ENCODE measurements at regions not wholly inside any gene's neighbourhood (a gene's known extent, or its start where the extent isn't known, plus 50 kb on each side); places are given as distances from the start of the nearest gene placed in this dataset.
A peak's percentile ranks its signal among the peaks of the same experiment; 100 is the strongest.

- Histone ChIP-seq H3K9me3 (ENCODE audit: insufficient read depth, low read depth, low read length) (no peaks in the 10 kb centered on the region), H2BK5ac (ENCODE audit: low read depth, low read length, poor library complexity) (no peak overlapping the region), H3K27me3 (ENCODE audit: insufficient read depth, low read length) (no peaks in the 10 kb centered on the region), H3K36me3 (ENCODE audit: control insufficient read depth in 1 of 2, insufficient read depth in 2 of 2, low read length in 2 of 2) (no peaks in the 10 kb centered on the region), H3K18ac (ENCODE audit: low read length) (no peak overlapping the region), H3K79me1 (ENCODE audit: low read length) (no peaks in the 10 kb centered on the region), H2AFZ (ENCODE audit: insufficient read depth, low read length, poor library complexity) (no peak overlapping the region), H2BK12ac (ENCODE audit: low read length) (no peak overlapping the region), H4K91ac (ENCODE audit: low read depth, low read length) (no peak overlapping the region), H3K27ac (ENCODE audit: low read depth, low read length) (no peak overlapping the region), H2BK120ac (ENCODE audit: insufficient read depth, low read length, poor library complexity) (no peak overlapping the region), H3K4me3 (ENCODE audit: low read depth, low read length) (no peak overlapping the region), H3K23ac (ENCODE audit: low read length) (no peak overlapping the region), H3K4me1 (ENCODE audit: control insufficient read depth in 1 of 2, insufficient read depth in 2 of 2, low read length in 2 of 2) (peaks cover 2 to 5% of the 10 kb centered on the region in 2 experiments), H3K14ac (ENCODE audit: low read length) (no peak overlapping the region), H3K4me2 (ENCODE audit: low read length) (no peak overlapping the region), H4K12ac (ENCODE audit: low read depth, low read length) (no peak overlapping the region), H2AK5ac (ENCODE audit: low read length) (no peak overlapping the region), H3K4ac (ENCODE audit: low read depth, low read length) (no peak overlapping the region), H3K79me2 (ENCODE audit: control insufficient read depth, insufficient read depth, low read length, poor library complexity) (no peaks in the 10 kb centered on the region), H4K8ac (ENCODE audit: low read depth, low read length) (no peak overlapping the region), H3K9ac (ENCODE audit: low read length) (no peak overlapping the region)
- WGBS (ENCODE audit: extremely low coverage, insufficient coverage, insufficient read length) = no CpG with 5 or more reads among the region's 11 CpGs
- no peak for DNase-seq
Observed at GRCh38 chr5:67620424-67621397, 424.1 kb upstream of the CD180 start.

DNA sequence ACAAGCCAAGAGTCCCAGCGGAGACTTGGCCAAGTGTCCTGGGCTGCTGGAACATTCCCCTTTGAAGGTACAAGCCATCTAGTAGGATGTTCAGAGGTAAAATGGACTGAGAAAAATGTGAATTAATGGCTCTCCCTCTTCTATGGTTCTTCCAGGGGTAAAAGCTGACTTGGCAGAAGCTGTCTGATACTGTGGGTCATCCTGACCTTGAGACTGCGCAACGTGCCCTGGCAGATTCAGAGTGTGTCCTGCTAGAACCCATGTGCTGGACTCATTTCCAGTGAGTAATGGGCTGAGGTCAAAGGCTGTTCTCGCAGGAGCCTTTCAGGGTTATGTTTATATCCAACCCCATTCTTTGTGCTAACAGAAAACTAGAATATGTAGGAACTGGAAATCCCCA is 423.0 kb upstream of the CD180 start:
- H3K4me3 ChIP-seq (ENCODE audit: low read depth, low read length) = no peak overlapping the region
- WGBS (ENCODE audit: extremely low coverage, insufficient coverage, insufficient read length) = no CpG with 5 or more reads among the region's 4 CpGs

GRCh38 chr5:67619235-67619634 is 422.6 kb upstream of the CD180 start:
- Histone ChIP-seq H3K79me2 (ENCODE audit: control insufficient read depth, insufficient read depth, low read length, poor library complexity) (no peaks in the 10 kb centered on the region), H2BK120ac (ENCODE audit: insufficient read depth, low read length, poor library complexity) (no peak overlapping the region), H3K27me3 (ENCODE audit: insufficient read depth, low read length) (no peaks in the 10 kb centered on the region), H3K79me1 (ENCODE audit: low read length) (no peaks in the 10 kb centered on the region), H3K36me3 (ENCODE audit: control insufficient read depth in 1 of 2, insufficient read depth in 2 of 2, low read length in 2 of 2) (no peaks in the 10 kb centered on the region), H2BK5ac (ENCODE audit: low read depth, low read length, poor library complexity) (no peak overlapping the region), H2AFZ (ENCODE audit: insufficient read depth, low read length, poor library complexity) (no peak overlapping the region), H3K4me2 (ENCODE audit: low read length) (no peak overlapping the region), H3K9me3 (ENCODE audit: insufficient read depth, low read depth, low read length) (no peaks in the 10 kb centered on the region), H2AK5ac (ENCODE audit: low read length) (no peak overlapping the region), H4K12ac (ENCODE audit: low read depth, low read length) (no peak overlapping the region), H2BK12ac (ENCODE audit: low read length) (no peak overlapping the region), H3K18ac (ENCODE audit: low read length) (no peak overlapping the region), H3K23ac (ENCODE audit: low read length) (no peak overlapping the region), H3K4me3 (ENCODE audit: low read depth, low read length) (no peak overlapping the region), H3K4ac (ENCODE audit: low read depth, low read length) (no peak overlapping the region), H3K4me1 (ENCODE audit: control insufficient read depth in 1 of 2, insufficient read depth in 2 of 2, low read length in 2 of 2) (peaks cover 2 to 5% of the 10 kb centered on the region in 2 experiments), H3K27ac (ENCODE audit: low read depth, low read length) (no peak overlapping the region), H3K14ac (ENCODE audit: low read length) (no peak overlapping the region), H4K91ac (ENCODE audit: low read depth, low read length) (no peak overlapping the region), H3K9ac (ENCODE audit: low read length) (no peak overlapping the region), H4K8ac (ENCODE audit: low read depth, low read length) (no peak overlapping the region)
- DNase-seq = no peak

More for the DNA sequence above, 423.0 kb upstream of the CD180 start:
- H4K8ac ChIP-seq (ENCODE audit: low read depth, low read length) = no peak overlapping the region
- no peak overlapping the region for H3K18ac ChIP-seq (ENCODE audit: low read length)
- H3K4me1 ChIP-seq (ENCODE audit: control insufficient read depth in 1 of 2, insufficient read depth in 2 of 2, low read length in 2 of 2) = peaks cover 2 to 5% of the 10 kb centered on the region in 2 experiments
- H3K9ac ChIP-seq (ENCODE audit: low read length) = no peak overlapping the region
- DNase-seq = no peak
- H2BK120ac ChIP-seq (ENCODE audit: insufficient read depth, low read length, poor library complexity) = no peak overlapping the region
- H3K23ac ChIP-seq (ENCODE audit: low read length) = no peak overlapping the region
- no peak overlapping the region for H3K4ac ChIP-seq (ENCODE audit: low read depth, low read length)
- H3K27ac ChIP-seq (ENCODE audit: low read depth, low read length) = no peak overlapping the region
- no peaks in the 10 kb centered on the region for H3K9me3 ChIP-seq (ENCODE audit: insufficient read depth, low read depth, low read length)
- no peaks in the 10 kb centered on the region for H3K36me3 ChIP-seq (ENCODE audit: control insufficient read depth in 1 of 2, insufficient read depth in 2 of 2, low read length in 2 of 2)
- H4K91ac ChIP-seq (ENCODE audit: low read depth, low read length) = no peak overlapping the region
- no peaks in the 10 kb centered on the region for H3K79me2 ChIP-seq (ENCODE audit: control insufficient read depth, insufficient read depth, low read length, poor library complexity)
- no peaks in the 10 kb centered on the region for H3K79me1 ChIP-seq (ENCODE audit: low read length)
- no peaks in the 10 kb centered on the region for H3K27me3 ChIP-seq (ENCODE audit: insufficient read depth, low read length)
- no peak overlapping the region for H2AFZ ChIP-seq (ENCODE audit: insufficient read depth, low read length, poor library complexity)
- H2AK5ac ChIP-seq (ENCODE audit: low read length) = no peak overlapping the region
- no peak overlapping the region for H3K14ac ChIP-seq (ENCODE audit: low read length)
- no peak overlapping the region for H3K4me2 ChIP-seq (ENCODE audit: low read length)
- peak overlapping the region; percentile 55 for H2BK12ac ChIP-seq (ENCODE audit: low read length)
- no peak overlapping the region for H2BK5ac ChIP-seq (ENCODE audit: low read depth, low read length, poor library complexity)
- H4K12ac ChIP-seq (ENCODE audit: low read depth, low read length) = no peak overlapping the region

DNA sequence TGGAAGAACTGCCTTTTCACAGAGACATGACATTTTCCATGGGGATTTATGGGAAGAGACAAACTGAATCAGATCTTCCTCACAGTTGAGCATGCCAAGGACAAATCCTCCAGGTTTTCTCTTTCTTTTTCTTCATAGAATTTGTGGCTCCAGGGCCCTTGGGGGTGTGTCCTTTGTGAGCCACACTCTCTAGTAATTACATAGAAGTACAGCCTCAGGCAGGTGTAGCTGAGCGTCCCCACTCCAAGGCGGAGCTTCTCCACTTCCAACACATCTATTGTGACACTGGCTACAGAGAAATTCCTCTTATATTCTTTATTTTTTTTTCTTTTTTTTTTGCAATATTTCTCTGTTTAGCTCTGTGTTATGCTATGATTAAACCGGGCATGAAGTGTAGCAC is 420.5 kb upstream of the CD180 start:
- Histone ChIP-seq H3K9ac (ENCODE audit: low read length) (no peak overlapping the region), H3K4me1 (ENCODE audit: control insufficient read depth in 1 of 2, insufficient read depth in 2 of 2, low read length in 2 of 2) (peaks cover 2 to 5% of the 10 kb centered on the region in 2 experiments), H3K79me2 (ENCODE audit: control insufficient read depth, insufficient read depth, low read length, poor library complexity) (no peaks in the 10 kb centered on the region), H2BK12ac (ENCODE audit: low read length) (no peak overlapping the region), H2AFZ (ENCODE audit: insufficient read depth, low read length, poor library complexity) (no peak overlapping the region), H2AK5ac (ENCODE audit: low read length) (no peak overlapping the region), H3K14ac (ENCODE audit: low read length) (no peak overlapping the region), H2BK5ac (ENCODE audit: low read depth, low read length, poor library complexity) (no peak overlapping the region), H3K4ac (ENCODE audit: low read depth, low read length) (no peak overlapping the region), H3K18ac (ENCODE audit: low read length) (no peak overlapping the region), H3K23ac (ENCODE audit: low read length) (no peak overlapping the region), H4K12ac (ENCODE audit: low read depth, low read length) (no peak overlapping the region), H2BK120ac (ENCODE audit: insufficient read depth, low read length, poor library complexity) (no peak overlapping the region), H3K36me3 (ENCODE audit: control insufficient read depth in 1 of 2, insufficient read depth in 2 of 2, low read length in 2 of 2) (no peaks in the 10 kb centered on the region), H3K79me1 (ENCODE audit: low read length) (no peaks in the 10 kb centered on the region), H4K91ac (ENCODE audit: low read depth, low read length) (no peak overlapping the region), H3K9me3 (ENCODE audit: insufficient read depth, low read depth, low read length) (no peaks in the 10 kb centered on the region), H4K8ac (ENCODE audit: low read depth, low read length) (no peak overlapping the region), H3K27ac (ENCODE audit: low read depth, low read length) (no peak overlapping the region), H3K27me3 (ENCODE audit: insufficient read depth, low read length) (no peaks in the 10 kb centered on the region), H3K4me3 (ENCODE audit: low read depth, low read length) (no peak overlapping the region), H3K4me2 (ENCODE audit: low read length) (no peak overlapping the region)
- no CpG with 5 or more reads among the region's 3 CpGs for WGBS (ENCODE audit: extremely low coverage, insufficient coverage, insufficient read length)
- peak; percentile 6 to 8 for DNase-seq
